GM12872 (cell line): ENCODE measurements at regions not wholly inside any gene's neighbourhood (a gene's known extent, or its start where the extent isn't known, plus 50 kb on each side); places are given as distances from the start of the nearest gene placed in this dataset.

Experiments used
- CTCF ChIP-seq: IDR thresholded peaks from 3 replicates; pipeline ENCODE4 v1.5.1; 2011; ENCODE audit warnings: low read depth, mild to moderate bottlenecking, low read length, moderate library complexity; ENCODE audit not compliant: insufficient read depth

GRCh38 chr20:12528591-12529041 lies 480.2 kb upstream of the SPTLC3 start:
- TF ChIP-seq CTCF: no peak

- TF ChIP-seq CTCF: no peak
Measured at GRCh38 chr20:12531626-12532025, 477.1 kb upstream of the SPTLC3 start.

- TF ChIP-seq CTCF: no peak
Measured at GRCh38 chr20:12535316-12535715, 473.5 kb upstream of the SPTLC3 start.

- no peak for TF ChIP-seq CTCF
Measured at GRCh38 chr20:12535770-12536169, 473.0 kb upstream of the SPTLC3 start.

GRCh38 chr20:12554426-12554825 lies 454.3 kb upstream of the SPTLC3 start:
- no peak for TF ChIP-seq CTCF

GRCh38 chr20:12555369-12555768 lies 453.4 kb upstream of the SPTLC3 start:
- no peak for TF ChIP-seq CTCF

GRCh38 chr20:12557224-12557623 lies 451.5 kb upstream of the SPTLC3 start:
- TF ChIP-seq CTCF: no peak

- no peak for TF ChIP-seq CTCF
Measured at GRCh38 chr20:12564979-12565378, 443.8 kb upstream of the SPTLC3 start.
